Thyroid gland (tissue), 4 donors: ENCODE measurements at regions not wholly inside any gene's neighbourhood (a gene's known extent, or its start where the extent isn't known, plus 50 kb on each side); places are given as distances from the start of the nearest gene placed in this dataset.

Source experiments
- DNase-seq, 2 donors: peaks; one replicate each; pipeline ENCODE4 v3.0.0-alpha.2; 2019
- H3K27ac ChIP-seq, 3 donors: fragments of 200-600 bp; sonication (generic); 1 replicate in 2 of 3; 2 replicates in 1 of 3; pipeline ENCODE4 v1.5.1; 2016 to 2019; ENCODE audit warnings: mild to moderate bottlenecking in 1 of 3, moderate library complexity in 1 of 3
- H3K27me3 ChIP-seq: fragments of 200-600 bp; sonication (generic); one replicate; pipeline ENCODE4 v1.5.1; 2019
- H3K36me3 ChIP-seq, 2 donors: fragments of 200-600 bp; sonication (generic); one replicate each; pipeline ENCODE4 v1.5.1; 2016 to 2019
- H3K4me1 ChIP-seq, 2 donors: fragments of 200-600 bp; sonication (generic); one replicate each; pipeline ENCODE4 v1.5.1; 2017 to 2019
- H3K4me3 ChIP-seq, 3 donors: fragments of 200-600 bp; sonication (generic); replicated peaks in 1 of 3; 1 replicate in 2 of 3; 2 replicates in 1 of 3; pipeline ENCODE4 v1.5.1; 2016; ENCODE audit warnings: mild to moderate bottlenecking in 1 of 3
- H3K9me3 ChIP-seq: fragments of 200-600 bp; sonication (generic); one replicate; pipeline ENCODE4 v1.5.1; 2017
- CTCF ChIP-seq, 6 experiments: fragments of 200-600 bp in 3 of 6; fragments of 450-650 bp in 3 of 6; sonication (generic) in 3 of 6; IDR thresholded peaks; one replicate each; pipeline ENCODE4 v1.5.1; 2016 to 2019; ENCODE audit warnings: antibody characterized with exemption in 6 of 6, mild to moderate bottlenecking in 2 of 6, inconsistent platforms in 1 of 6, moderate library complexity in 1 of 6
- POLR2A ChIP-seq, 2 donors: fragments of 450-650 bp; IDR thresholded peaks; one replicate each; pipeline ENCODE4 v1.6.1; 2017; ENCODE audit warnings: antibody characterized with exemption in 2 of 2, mild to moderate bottlenecking in 2 of 2, moderate library complexity in 1 of 2
- WGBS, 2 donors: methylation state at CpG; one replicate each; pipeline ENCODE4 v1.1.5; 2017; 5-methylcytosine and 5-hydroxymethylcytosine counted together
- intact Hi-C: fragments of 100-400 bp; cut with DNase I; formaldehyde crosslinking; loops from one replicate; pipeline ENCODE4 v1.15.1; 2023

- no peak overlapping the region for H3K27ac ChIP-seq
- TF ChIP-seq CTCF (IDR thresholded peaks at IDR 0.05) (no peak), POLR2A (IDR thresholded peaks at IDR 0.05) (no peak)
- H3K36me3 ChIP-seq, result no peaks in the 10 kb centered on the region
- H3K9me3 ChIP-seq, result no peaks in the 10 kb centered on the region
- no peak for DNase-seq
- H3K27me3 ChIP-seq, result no peaks in the 10 kb centered on the region
- H3K4me3 ChIP-seq, result no peak overlapping the region
- intact Hi-C loops, result no loop called here
- no peaks in the 10 kb centered on the region for H3K4me1 ChIP-seq
- WGBS, 2 donors, result 68 to 70% methylated on average over 3 of the region's 3 CpGs
Measured at GRCh38 chr15:87209891-87210689, 1046.4 kb downstream of the NTRK3 start.

GRCh38 chr15:87207990-87208580 lies 1048.5 kb downstream of the NTRK3 start:
- no peaks in the 10 kb centered on the region for H3K27me3 ChIP-seq
- H3K36me3 ChIP-seq, result no peaks in the 10 kb centered on the region
- no peaks in the 10 kb centered on the region for H3K9me3 ChIP-seq
- no peaks in the 10 kb centered on the region for H3K4me1 ChIP-seq
- H3K4me3 ChIP-seq, result no peak overlapping the region
- TF ChIP-seq POLR2A (IDR thresholded peaks at IDR 0.05) (no peak), CTCF (IDR thresholded peaks at IDR 0.05) (no peak)
- H3K27ac ChIP-seq, result no peak overlapping the region
- intact Hi-C loops, result no loop called here
- no peak for DNase-seq

- WGBS, 2 donors, result 92 to 98% methylated on average over 2 of the region's 2 CpGs
- H3K27me3 ChIP-seq, result no peaks in the 10 kb centered on the region
- intact Hi-C loops, result no loop called here
- DNase-seq, result no peak
- H3K4me3 ChIP-seq, result no peak overlapping the region
- no peak overlapping the region for H3K27ac ChIP-seq
- no peak for TF ChIP-seq CTCF (IDR thresholded peaks at IDR 0.05)
- no peak for TF ChIP-seq POLR2A (IDR thresholded peaks at IDR 0.05)
- no peaks in the 10 kb centered on the region for H3K4me1 ChIP-seq
- H3K36me3 ChIP-seq, result no peaks in the 10 kb centered on the region
- no peaks in the 10 kb centered on the region for H3K9me3 ChIP-seq
Measured at GRCh38 chr15:87207251-87207650, 1049.3 kb downstream of the NTRK3 start.

GRCh38 chr15:87201986-87202385 lies 1054.6 kb downstream of the NTRK3 start:
- H3K36me3 ChIP-seq, result no peaks in the 10 kb centered on the region
- H3K4me3 ChIP-seq, result no peak overlapping the region
- no peak overlapping the region for H3K27ac ChIP-seq
- intact Hi-C loops, result no loop called here
- H3K9me3 ChIP-seq, result no peaks in the 10 kb centered on the region
- TF ChIP-seq CTCF (IDR thresholded peaks at IDR 0.05) (no peak), POLR2A (IDR thresholded peaks at IDR 0.05) (no peak)
- 84 to 86% methylated on average over 2 of the region's 2 CpGs for WGBS, 2 donors
- H3K4me1 ChIP-seq, result no peaks in the 10 kb centered on the region
- DNase-seq, result no peak
- H3K27me3 ChIP-seq, result no peaks in the 10 kb centered on the region

- DNase-seq, result no peak
- no peaks in the 10 kb centered on the region for H3K27me3 ChIP-seq
- H3K27ac ChIP-seq, result no peak overlapping the region
- H3K9me3 ChIP-seq, result no peaks in the 10 kb centered on the region
- TF ChIP-seq POLR2A (IDR thresholded peaks at IDR 0.05), result no peak
- TF ChIP-seq CTCF (IDR thresholded peaks at IDR 0.05), result no peak
- H3K4me1 ChIP-seq, result no peaks in the 10 kb centered on the region
- intact Hi-C loops, result no loop called here
- H3K4me3 ChIP-seq, result no peak overlapping the region
- no peaks in the 10 kb centered on the region for H3K36me3 ChIP-seq
- WGBS, 2 donors, result 82 to 93% methylated on average over 2 of the region's 2 CpGs
Measured at GRCh38 chr15:87200149-87200548, 1056.4 kb downstream of the NTRK3 start.
